ENCODE measurements at regions not wholly inside any gene's neighbourhood (a gene's known extent, or its start where the extent isn't known, plus 50 kb on each side); places are given as distances from the start of the nearest gene placed in this dataset.

GRCh38 chr1:5370311-5370710 lies 621.9 kb downstream of the NPHP4 start:
- DNase-seq (no peak), ATAC-seq (no peak)
- Histone ChIP-seq H3K9me3 (peaks cover 0 to 22% (median 0%) of the 10 kb centered on the region in 11 donors), H3K27ac (no peak overlapping the region), H3K4me3 (no peak overlapping the region), H3K27me3 (peaks cover 0 to 25% (median 13%) of the 10 kb centered on the region in 7 donors), H3K36me3 (no peaks in the 10 kb centered on the region), H3K4me1 (no peaks in the 10 kb centered on the region)
- intact Hi-C loops (cut with DNase I) = no loop called here
- no peak for TF ChIP-seq CTCF (IDR thresholded peaks at IDR 0.05)
- WGBS, 2 donors = 63 to 68% methylated on average over 3 of the region's 3 CpGs

- Histone ChIP-seq H3K4me3 (no peak overlapping the region), H3K4me1 (no peaks in the 10 kb centered on the region), H3K27me3 (peaks cover 0 to 34% (median 16%) of the 10 kb centered on the region in 7 donors), H3K36me3 (no peaks in the 10 kb centered on the region), H3K27ac (no peak overlapping the region), H3K9me3 (peaks cover 0 to 20% (median 0%) of the 10 kb centered on the region in 11 donors)
- no peak for ATAC-seq
- WGBS, 2 donors = 89 to 94% methylated on average over 1 of the region's 1 CpG
- no peak for TF ChIP-seq CTCF (IDR thresholded peaks at IDR 0.05)
- no peak for DNase-seq
- intact Hi-C loops (cut with DNase I) = no loop called here
These were observed 623.0 kb downstream of the NPHP4 start for GRCh38 chr1:5369223-5369622.

- DNase-seq (no peak), ATAC-seq (no peak)
- Histone ChIP-seq H3K4me3 (no peak overlapping the region), H3K4me1 (no peaks in the 10 kb centered on the region), H3K36me3 (no peaks in the 10 kb centered on the region), H3K9me3 (peaks cover 0 to 9% (median 0%) of the 10 kb centered on the region in 11 donors), H3K27ac (no peak overlapping the region), H3K27me3 (peaks cover 0 to 43% (median 16%) of the 10 kb centered on the region in 7 donors)
- no peak for TF ChIP-seq CTCF (IDR thresholded peaks at IDR 0.05)
- intact Hi-C loops (cut with DNase I) = no loop called here
- WGBS, 2 donors = 75 to 77% methylated on average over 5 of the region's 5 CpGs
These were observed 624.0 kb downstream of the NPHP4 start for GRCh38 chr1:5368201-5368600.

GRCh38 chr1:5367306-5367705 lies 624.9 kb downstream of the NPHP4 start:
- no peak for ATAC-seq
- intact Hi-C loops (cut with DNase I) = no loop called here
- Histone ChIP-seq H3K36me3 (no peaks in the 10 kb centered on the region), H3K27me3 (peaks cover 0 to 49% (median 12%) of the 10 kb centered on the region in 7 donors), H3K27ac (no peak overlapping the region), H3K9me3 (peaks cover 0 to under 1% (median 0%) of the 10 kb centered on the region in 11 donors), H3K4me1 (no peaks in the 10 kb centered on the region), H3K4me3 (no peak overlapping the region)
- WGBS, 2 donors = 73 to 81% methylated on average over 6 of the region's 6 CpGs
- DNase-seq = no peak
- no peak for TF ChIP-seq CTCF (IDR thresholded peaks at IDR 0.05)

Measured in heart right ventricle (tissue), 16 donors.